ENCODE measurements at regions not wholly inside any gene's neighbourhood (a gene's known extent, or its start where the extent isn't known, plus 50 kb on each side); places are given as distances from the start of the nearest gene placed in this dataset.
"Not testable (repeated sequence)": the region's sequence is repeated elsewhere in the genome, so short reads cannot be mapped to it uniquely, and the experiment has no call there.

DNA sequence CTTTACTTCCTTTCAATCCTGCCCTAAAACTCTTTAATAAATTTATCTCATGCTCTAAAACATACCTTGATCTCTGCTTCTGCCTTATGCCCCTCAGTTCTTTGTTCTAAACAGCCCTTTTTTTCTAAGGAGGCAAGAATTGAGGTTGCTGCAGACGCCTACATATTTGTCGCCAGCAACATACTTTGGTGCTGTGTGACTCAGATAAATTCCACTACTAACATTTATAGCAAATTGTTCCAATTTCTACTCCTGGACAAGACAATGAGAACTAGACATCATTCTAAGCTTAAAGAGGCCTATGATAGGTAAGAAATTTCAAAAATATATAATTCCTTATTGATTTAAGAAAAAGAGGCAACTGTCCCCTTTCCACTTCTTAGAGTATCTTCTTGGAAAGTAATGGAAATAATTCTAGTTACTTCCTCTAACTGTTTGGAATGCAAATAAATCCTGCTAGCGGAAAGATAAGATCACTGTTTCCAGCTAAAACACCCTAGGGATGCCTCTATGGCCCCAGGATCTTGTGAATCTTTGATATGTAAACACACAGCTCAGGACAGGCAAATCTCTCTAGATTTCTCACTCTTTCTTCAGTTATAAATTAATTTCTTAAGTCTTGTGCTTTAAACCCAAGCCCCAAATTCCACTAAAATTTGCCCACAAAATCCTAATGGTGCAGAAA is 869.1 kb downstream of the KCNT2 start:
- no peak for DNase-seq

DNA sequence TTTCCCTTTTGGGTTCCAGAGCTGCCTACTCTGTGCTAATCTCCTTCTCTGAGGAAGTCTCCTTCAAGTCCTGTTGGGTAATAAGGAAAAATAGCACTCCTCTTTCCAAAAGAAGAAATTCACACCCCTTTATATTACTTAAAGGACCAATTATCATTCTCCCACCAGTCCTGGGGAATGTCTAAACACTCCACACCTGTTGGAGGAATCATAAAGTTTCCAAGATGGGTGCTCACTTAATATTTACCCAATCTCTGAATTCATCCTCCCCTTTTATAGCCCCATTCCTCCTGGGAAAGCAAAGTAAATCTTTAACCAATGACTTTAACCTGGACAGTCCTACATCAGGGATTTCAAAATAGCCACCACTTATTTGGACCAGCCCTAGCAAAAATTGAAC is 873.1 kb downstream of the KCNT2 start:
- no peak for DNase-seq

DNA sequence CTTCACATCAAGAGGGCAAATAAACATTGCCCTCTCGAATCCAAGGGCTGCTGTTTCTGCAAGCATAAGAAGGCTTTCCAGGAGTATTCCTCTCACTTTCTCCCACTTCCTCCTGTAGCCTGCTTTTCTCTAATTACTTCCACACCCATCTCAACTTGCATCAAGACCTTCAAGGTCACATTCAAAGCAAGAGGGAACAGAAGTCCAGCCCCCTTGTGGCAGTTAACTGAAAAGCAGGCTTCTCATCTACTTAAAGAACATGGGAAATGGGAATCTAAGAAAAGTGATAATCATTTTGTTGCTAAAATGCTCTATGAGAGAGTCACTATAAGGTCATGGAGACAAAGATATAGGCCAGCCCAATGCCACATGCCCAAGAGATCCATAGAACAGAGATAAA is 874.4 kb downstream of the KCNT2 start:
- DNase-seq = no peak

DNA sequence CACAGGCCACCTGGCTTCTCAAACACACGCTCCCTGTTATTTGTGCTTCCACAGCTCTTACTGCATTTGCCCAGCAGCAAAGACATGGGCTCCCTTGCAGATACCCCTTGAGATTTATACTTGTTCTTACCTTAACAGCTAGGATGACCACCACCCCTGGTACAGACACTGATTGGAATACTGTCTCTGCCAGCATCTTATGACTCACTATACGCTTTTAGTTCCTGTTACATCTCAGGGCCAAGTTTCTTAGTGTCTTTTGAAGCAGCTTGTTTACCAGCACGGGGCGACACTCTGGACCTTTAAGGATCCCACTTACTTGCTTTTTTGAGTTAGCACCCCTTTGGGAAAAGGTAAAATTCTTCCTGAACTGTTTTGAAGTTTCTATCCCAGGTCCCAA is 874.8 kb downstream of the KCNT2 start:
- no peak for DNase-seq

DNA sequence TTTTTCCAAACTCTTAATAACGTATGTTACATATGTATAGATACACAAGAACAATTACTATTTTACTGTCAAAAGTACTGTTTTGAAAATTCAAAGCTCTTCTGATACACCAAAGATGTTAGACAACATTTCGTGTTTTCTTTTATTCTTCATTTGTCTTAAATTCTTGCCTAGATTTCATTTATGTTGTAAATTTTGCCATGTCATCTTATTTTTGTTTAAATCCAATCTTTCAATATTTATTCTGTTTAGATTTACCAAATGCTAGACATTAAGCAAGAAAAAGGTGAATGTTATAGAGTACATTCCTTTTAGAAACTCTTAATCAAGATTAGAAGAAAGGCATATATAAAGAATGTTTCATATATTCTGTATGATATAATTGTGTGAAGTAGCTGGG is 876.9 kb downstream of the KCNT2 start:
- no peak for DNase-seq

DNA sequence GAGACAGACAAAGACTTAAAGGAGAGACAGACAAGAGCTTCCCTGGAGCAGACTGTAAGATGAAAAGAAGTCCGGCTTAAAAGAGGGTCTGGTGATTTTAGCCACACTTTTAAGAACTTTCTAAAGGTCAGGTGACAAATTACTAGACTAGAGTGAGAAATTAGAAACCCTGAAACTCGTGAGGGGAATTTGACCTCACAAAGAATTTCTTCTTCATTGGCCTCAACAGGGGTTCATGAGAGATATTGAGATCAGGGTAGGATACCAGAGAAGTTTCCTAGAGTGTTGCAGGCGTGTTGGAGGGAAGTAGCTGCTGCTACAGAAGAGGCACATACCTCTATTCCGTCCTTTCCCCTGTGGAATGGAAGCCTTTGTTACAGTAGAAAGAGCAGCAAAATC is 884.4 kb downstream of the KCNT2 start:
- no peak for DNase-seq

DNA sequence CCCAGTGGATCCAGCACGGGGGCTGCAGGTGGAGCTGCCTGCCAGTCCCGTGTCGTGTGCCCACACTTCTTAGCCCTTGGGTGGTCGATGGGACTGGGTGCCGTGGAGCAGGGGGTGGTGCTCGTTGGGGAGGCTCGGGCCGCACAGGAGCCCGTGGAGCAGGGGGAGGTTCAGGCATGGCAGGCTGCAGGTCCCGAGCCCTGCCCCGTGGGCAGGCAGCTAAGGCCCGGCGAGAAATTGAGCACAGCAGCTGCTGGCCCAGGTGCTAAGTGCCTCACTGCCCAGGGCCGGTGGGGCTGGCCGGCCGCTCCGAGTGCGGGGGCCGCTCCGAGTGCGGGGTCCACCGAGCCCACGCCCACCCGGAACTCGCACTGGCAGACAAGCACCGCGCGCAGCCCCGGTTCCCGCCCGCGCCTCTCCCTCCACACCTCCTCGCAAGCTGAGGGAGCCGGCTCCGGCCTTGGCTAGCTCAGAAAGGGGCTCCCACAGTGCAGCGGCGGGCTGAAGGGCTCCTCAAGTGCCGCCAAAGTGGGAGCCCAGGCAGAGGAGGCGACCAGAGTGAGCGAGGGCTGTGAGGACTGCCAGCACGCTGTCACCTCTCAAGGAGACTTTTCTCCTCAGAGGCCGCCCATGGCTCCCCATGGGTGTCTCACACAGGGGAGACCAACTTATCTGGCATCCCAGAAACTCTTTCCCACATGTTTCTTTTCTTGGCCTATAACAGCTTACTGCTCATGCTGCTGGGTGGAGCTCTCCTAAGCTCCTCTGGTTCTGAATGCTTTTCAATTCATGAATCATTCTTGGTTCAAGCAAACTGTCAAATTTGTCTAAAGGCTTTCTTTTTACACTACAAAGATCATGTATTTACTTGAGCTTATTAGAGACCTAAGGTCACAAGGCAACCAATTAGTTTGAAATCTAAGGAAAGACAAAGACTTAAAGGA is 885.1 kb downstream of the KCNT2 start:
- DNase-seq = not testable (repeated sequence)

DNA sequence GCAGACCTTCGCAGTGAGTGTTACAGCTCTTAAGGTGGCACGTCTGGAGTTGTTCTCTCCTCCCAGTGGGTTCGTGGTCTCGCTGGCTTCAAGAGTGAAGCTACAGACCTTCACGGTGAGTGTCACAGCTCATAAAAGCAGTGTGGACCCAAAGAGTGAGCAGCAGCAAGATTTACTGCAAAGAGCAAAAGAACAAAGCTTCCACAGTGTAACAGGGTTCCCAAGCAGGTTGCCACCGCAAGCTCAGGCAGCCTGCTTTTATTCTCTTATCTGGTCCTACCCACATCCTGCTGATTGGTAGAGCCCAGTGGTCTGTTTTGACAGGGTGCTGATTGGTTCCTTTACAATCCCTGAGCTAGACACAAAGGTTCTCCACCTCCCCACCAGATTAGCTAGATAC is 886.1 kb downstream of the KCNT2 start:
- DNase-seq = not testable (repeated sequence)

DNA sequence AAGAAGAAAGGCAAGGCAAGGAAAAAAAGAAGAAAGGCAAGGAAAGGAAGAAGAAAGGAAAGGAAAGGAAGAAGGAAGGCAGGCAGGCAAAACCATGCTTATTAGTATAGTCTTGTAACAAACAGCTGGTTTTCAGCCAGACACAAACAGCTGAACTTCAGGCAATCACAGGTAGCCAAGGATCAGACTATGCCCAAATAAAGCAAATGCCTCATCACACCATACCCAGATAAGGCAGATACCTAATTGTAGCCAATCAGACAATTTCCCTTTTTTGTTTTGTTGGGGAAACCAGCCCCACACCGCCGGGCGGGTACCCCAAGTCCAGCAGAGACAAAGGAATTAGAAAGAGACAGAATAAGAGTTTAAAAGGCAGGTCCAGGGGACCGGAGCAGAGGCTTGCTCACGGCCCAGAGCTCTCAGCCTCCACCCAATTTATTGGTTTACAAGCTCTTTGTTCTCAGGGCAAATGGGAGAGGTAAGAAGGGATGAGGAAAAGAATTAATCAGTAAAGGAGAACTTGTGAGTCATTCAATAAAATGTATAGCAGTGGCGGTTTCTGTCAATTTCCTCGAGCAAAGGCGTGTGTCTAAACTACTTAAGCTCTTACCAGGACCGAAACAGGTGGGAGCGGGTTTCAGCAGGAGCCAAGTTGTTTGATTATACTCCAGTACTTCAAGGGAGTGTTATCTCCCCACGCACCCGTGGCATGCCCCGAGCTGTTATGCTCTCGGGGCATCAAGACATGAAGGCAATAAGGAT is 886.8 kb downstream of the KCNT2 start:
- no peak for DNase-seq

DNA sequence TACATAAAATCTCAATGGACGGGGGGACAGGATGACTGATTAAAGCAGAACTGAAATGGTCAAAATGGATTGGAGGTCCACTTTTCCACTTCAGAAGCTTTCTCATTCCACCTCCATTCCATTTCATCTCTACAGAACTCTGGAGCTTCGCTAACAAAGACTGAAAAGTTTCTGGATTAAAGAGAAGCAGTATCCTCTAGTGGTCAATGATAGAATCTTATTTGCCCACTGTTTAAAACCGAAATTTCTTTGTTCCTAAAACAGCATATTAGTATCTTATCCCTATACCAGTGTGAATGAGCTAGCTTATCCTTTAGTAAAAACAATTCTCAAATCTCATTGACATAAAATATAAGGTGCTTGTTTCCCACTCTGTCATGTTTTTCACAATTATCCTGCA is 890.6 kb downstream of the KCNT2 start:
- DNase-seq = no peak

DNA sequence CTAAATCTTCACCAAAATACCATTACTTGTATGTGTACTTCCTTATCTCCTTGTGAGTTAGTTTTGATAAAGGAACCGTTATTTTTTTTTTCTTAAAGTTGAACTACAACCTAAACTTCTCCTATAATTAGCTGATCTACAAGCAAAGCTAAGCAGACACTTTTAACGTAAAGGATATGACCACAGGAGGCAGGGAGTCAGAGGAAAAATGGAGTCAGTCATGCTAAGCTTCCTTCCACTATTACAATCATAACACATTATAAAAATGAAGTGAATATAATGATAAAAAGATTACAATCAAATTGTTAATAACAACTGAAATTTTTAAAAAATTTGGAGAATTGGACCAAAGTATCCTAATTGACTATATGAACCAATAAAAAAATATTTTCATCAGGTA is 892.6 kb downstream of the KCNT2 start:
- DNase-seq = no peak

DNA sequence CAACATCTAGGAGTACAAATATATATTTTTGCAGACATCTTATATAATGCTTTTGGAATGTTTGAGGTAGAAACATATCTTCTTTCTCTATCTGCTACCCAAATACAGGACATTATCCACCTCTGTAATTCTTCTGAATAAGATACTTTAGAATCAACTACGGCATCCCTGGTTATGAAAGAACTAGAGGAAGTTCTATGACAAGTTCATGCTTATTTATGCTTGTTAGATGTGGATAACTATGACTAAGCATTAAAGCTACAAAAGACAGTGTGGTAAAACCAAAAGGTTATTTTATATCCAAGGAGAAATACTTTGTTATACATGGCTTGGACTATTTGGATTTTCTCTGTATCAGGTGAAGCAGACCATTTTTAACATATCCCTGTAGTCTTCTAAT is 894.0 kb downstream of the KCNT2 start:
- no peak for DNase-seq

DNA sequence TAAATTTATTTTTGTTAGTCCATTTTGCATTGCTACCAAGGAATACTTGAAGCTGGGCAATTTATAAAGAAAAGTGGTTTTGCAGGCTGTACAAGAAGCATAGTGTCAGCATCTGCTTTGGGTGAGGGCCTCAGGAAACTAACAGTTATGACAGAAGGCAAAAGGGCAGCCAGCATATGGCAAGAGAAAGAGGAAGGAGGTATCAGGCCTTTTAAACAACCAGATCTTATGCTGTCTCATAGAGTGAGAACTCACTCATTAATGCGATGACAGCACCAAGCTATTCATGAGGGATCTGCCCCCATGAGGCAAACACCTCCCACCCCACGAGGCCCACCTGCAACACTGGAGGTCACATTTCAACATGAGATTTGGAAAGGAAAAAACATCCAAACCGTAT is 898.4 kb downstream of the KCNT2 start:
- DNase-seq = no peak

DNA sequence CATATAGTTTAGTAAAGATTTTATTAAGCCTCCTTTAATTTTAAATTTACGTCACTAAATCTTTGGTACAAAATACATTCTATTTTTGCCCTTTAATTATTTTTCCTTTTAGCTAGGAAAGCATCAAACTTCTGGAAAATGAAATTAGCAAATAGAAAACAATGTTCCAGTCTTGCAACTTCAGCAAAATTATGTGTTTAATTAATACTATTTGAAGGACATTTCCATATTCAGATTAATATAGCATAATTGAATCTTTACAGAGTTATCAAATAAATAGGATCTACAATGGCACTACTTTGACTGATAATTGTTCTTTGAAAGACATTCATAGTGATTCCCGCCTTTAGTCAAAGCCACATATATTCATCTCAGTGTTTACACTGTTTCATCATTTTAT is 904.2 kb downstream of the KCNT2 start:
- no peak for DNase-seq

DNA sequence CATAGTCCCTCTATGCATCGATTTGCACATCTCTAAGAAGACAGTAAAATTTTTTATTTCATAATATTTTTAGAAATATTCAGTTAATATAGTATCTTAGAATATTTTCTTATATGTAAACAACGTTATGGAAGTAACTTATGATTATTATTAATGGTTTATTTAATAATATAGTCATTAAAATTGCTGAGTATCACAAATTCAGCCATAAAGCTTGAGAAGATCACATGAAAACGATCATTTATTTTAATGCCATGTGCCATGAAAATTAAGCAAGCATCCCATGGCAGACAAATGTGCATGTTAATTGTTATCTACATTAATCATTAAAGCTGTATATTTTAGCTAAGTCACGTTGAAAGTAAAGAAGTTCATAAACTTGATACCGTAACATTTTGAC is 907.1 kb downstream of the KCNT2 start:
- no peak for DNase-seq

DNA sequence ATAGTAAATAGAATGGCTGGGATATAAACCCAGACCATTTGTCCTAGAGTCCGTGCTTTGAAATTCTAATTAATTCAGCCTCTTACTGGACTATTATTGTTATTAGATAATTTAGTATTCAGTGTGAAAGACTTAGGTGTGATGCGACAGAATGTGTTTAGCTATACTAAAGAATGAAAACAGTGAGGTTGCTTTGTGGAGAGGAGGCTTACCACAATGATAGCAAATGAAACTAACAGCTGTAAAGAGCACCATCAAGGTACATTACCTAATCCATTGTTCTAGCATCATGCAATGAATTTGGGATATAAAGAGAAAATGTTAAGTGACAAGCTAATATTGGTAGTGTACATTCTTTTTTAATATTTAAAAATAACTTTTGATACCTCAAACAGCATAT is 911.1 kb downstream of the KCNT2 start:
- no peak for DNase-seq

DNA sequence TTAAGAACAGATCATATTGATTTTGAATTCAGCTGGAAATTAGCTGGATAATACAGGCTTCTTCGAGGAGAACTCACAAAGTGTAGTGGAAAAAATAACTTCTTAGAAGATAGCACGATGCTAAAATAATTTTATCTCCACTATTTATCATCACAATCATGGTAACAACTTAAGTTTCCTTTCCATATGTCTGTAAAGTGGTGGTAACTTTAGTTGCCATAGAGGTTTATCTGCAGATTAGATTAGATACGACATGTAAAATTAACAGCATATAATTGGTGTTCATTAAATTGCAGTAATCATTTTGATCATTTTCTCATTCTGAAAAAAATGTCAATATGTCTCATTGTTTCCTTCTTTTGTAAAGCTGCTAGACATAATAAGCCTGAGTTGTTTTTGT is 921.5 kb downstream of the KCNT2 start:
- no peak for DNase-seq

DNA sequence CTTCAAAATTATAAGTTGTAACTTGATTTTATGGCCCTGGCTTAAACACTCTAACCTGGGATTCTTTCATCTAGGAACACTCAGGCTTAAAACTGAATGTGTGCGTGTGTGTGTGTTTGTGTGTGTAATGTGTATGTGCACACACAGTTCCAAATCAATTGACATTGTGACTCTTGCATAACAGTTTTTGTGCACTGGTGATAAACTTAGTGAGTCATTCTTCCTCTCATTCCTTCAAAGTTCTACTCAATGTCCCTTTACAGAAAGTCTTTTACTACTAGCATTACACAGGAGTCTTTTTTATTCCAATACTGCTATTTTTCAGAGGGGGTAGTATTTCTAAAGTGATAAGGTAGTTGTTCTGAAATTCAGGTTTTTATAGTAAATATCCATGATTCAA is 943.6 kb downstream of the KCNT2 start:
- no peak for DNase-seq

DNA sequence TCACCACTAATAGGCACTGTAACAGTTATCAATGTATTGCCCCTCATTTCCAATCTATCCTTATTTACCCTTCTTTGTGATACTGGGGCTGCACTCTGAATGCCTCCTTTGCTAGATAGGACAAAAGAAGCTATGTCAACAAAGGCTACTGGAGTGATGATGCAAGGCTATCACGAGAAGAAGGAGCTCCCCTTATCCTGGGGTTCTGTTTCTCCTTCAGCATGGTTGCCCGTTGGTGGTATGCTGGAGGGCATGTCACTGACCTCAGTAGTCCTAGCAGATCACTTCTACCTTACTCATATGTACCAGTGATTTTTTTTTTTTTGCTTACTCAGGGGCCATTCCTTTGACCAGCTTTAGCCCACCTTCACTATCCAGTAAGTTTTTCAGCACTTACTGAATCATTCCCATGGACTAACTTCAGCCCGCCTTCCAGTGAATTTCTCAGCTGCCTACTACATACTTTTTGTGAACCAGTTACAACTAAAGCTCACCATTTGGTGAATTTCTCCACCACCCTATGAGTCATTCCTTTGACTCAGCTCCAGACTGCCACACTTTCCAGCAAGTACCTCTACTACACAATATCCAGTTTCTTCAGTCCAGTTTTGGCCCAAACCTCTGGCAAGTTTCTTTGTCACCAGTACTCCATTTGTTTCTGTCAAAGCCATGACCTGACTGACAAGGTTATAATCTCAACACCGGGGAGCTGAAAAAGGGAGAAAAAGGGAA is 944.5 kb downstream of the KCNT2 start:
- no peak for DNase-seq

DNA sequence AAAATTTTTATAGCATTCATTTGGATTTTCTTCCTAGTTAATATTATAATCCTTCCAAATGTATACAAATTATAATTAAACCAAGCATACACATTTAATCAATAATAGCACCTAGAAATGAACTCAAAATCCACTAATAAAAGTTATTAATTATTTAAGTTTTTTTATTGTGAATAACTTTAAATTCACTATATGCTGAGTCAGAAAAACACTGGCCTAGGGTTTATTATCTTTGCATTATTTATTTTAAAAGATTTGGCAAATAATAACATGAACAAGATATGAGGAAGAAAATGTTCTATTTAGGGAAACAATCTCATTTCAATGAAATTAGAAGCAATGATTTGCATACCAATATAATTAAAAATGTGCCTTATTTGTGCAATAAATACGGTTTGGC is 951.5 kb downstream of the KCNT2 start:
- DNase-seq = no peak

DNA sequence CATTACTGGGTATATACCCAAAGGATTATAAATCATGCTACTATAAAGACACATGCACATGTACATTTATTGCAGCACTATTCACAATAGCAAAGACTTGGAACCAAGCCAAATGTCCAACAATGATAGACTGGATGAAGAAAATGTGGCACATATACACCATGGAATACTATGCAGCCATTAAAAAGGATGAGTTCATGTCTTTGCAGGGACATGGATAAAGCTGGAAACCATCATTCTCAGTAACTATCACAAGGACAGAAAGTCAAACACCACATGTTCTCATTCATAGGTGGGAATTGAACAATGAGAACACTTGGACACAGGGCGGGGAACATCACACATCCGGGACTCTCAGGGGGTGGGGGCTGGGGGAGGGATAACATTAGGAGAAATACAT is 959.4 kb downstream of the KCNT2 start:
- DNase-seq = not testable (repeated sequence)

DNA sequence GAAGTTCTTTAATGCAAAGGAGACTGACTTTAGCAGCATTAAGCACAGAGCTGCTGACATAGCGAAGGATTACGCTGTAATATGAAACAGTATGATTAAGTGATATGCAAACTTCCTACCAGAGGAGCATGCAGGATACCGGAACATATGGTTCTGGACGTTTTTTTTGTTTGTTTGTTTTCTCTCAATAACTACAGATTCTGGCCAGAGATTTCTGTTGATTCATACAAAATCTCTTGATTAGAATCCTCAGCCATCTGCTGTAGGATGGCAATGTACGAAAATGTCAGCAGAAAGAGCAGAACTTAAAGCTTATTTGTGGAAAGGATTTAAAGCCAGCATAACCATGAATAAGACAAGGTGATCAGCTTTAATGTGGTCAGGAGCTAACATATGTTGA is 970.7 kb downstream of the KCNT2 start:
- no peak for DNase-seq

DNA sequence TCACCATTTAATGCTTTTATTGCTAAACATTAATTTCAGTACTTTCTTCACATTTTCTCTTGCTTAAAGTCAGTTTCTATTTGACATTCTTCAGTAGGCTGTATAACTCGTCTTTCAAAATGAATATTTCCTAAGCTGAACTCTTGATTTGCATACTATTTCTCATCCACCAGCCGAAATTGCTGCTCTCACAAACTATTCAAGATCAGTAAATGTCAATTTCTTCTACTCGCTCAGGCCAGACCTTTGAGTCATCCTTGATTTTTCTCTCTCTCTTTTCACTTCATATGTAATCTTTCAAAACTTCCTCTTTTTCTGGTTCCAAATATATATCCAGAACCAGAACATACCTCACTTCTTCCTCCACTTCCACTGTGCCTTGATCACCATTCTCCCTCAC is 990.0 kb downstream of the KCNT2 start:
- DNase-seq = no peak

Measured in activated T-cell treated with anti-CD3 and anti-CD28 coated beads for 4 hours (primary cell).